Mesenchymal stem cell (in vitro differentiated cells and primary cell): ENCODE measurements at regions not wholly inside any gene's neighbourhood (a gene's known extent, or its start where the extent isn't known, plus 50 kb on each side); places are given as distances from the start of the nearest gene placed in this dataset.

ENCODE experiments used
- DNase-seq: peaks from one replicate; pipeline ENCODE4 v3.0.0-alpha.2; 2013
- H2AFZ ChIP-seq: one replicate; pipeline ENCODE4 v1.6.1; 2013; ENCODE audit warnings: low read depth, mild to moderate bottlenecking, control low read depth, inconsistent platforms, low read length, moderate library complexity
- H2AK5ac ChIP-seq: 2 replicates; pipeline ENCODE4 v1.6.1; 2013; ENCODE audit warnings: low read length, moderate library complexity, mild to moderate bottlenecking, inconsistent platforms; ENCODE audit not compliant: severe bottlenecking
- H2BK120ac ChIP-seq: one replicate; pipeline ENCODE4 v1.6.1; 2013; ENCODE audit warnings: low read depth, mild to moderate bottlenecking, inconsistent platforms, low read length, moderate library complexity
- H2BK12ac ChIP-seq, 2 experiments: one replicate each; pipeline ENCODE4 v1.6.1; 2013; ENCODE audit warnings: inconsistent platforms in 2 of 2, low read length in 2 of 2, mild to moderate bottlenecking in 2 of 2, moderate library complexity in 2 of 2, control low read depth in 1 of 2
- H2BK15ac ChIP-seq: one replicate; pipeline ENCODE4 v1.6.1; 2013; ENCODE audit warnings: mild to moderate bottlenecking, low read depth, inconsistent platforms; ENCODE audit not compliant: poor library complexity, severe bottlenecking
- H2BK5ac ChIP-seq: 2 replicates; pipeline ENCODE4 v1.6.1; 2013; ENCODE audit warnings: low read depth, mild to moderate bottlenecking, low read length, control low read depth, inconsistent platforms; ENCODE audit not compliant: poor library complexity, severe bottlenecking
- H3K14ac ChIP-seq, 2 experiments: one replicate each; pipeline ENCODE4 v1.6.1; 2013; ENCODE audit warnings: inconsistent platforms in 2 of 2, low read length in 2 of 2, control low read depth in 1 of 2, mild to moderate bottlenecking in 1 of 2, moderate library complexity in 1 of 2
- H3K18ac ChIP-seq, 2 experiments: one replicate each; pipeline ENCODE4 v1.6.1; 2013; ENCODE audit warnings: inconsistent platforms in 2 of 2, low read length in 2 of 2, control low read depth in 1 of 2, low read depth in 1 of 2, mild to moderate bottlenecking in 1 of 2
- H3K23ac ChIP-seq, 2 experiments: one replicate each; pipeline ENCODE4 v1.6.1; 2013; ENCODE audit warnings: inconsistent platforms in 2 of 2, low read length in 2 of 2, mild to moderate bottlenecking in 2 of 2, moderate library complexity in 2 of 2, control low read depth in 1 of 2
- H3K27ac ChIP-seq: 2 replicates; pipeline ENCODE4 v1.5.1; 2013; ENCODE audit warnings: mild to moderate bottlenecking, moderate library complexity, low read length, control low read depth, inconsistent platforms; ENCODE audit not compliant: poor library complexity, severe bottlenecking
- H3K27me3 ChIP-seq, 2 experiments: 2 replicates each; pipeline versions ENCODE4 v1.6.1 to v1.7.0; 2013; ENCODE audit warnings: low read length in 2 of 2, mild to moderate bottlenecking in 2 of 2, moderate library complexity in 2 of 2, control low read depth in 1 of 2, inconsistent platforms in 1 of 2; ENCODE audit not compliant: control insufficient read depth in 1 of 2, insufficient read depth in 1 of 2
- H3K36me3 ChIP-seq, 2 experiments: 2 replicates each; pipeline versions ENCODE4 v1.6.1 to v1.7.0; 2013; ENCODE audit warnings: low read length in 2 of 2, control low read depth in 1 of 2, inconsistent platforms in 1 of 2, low read depth in 1 of 2, mild to moderate bottlenecking in 1 of 2; ENCODE audit not compliant: insufficient read depth in 2 of 2, control insufficient read depth in 1 of 2
- H3K4ac ChIP-seq, 2 experiments: one replicate each; pipeline ENCODE4 v1.6.1; 2013; ENCODE audit warnings: inconsistent platforms in 2 of 2, low read length in 2 of 2, mild to moderate bottlenecking in 2 of 2, moderate library complexity in 2 of 2, control low read depth in 1 of 2, low read depth in 1 of 2
- H3K4me1 ChIP-seq: 2 replicates; pipeline ENCODE4 v1.6.1; 2013; ENCODE audit warnings: low read depth, low read length, control low read depth; ENCODE audit not compliant: control insufficient read depth, insufficient read depth
- H3K4me2 ChIP-seq: 2 replicates; pipeline ENCODE4 v1.6.1; 2013; ENCODE audit warnings: low read length, mild to moderate bottlenecking, inconsistent platforms; ENCODE audit not compliant: poor library complexity, severe bottlenecking
- H3K4me3 ChIP-seq, 2 experiments: 2 replicates each; pipeline versions ENCODE4 v1.5.1 to v1.7.0; 2013; ENCODE audit warnings: low read length in 2 of 2, mild to moderate bottlenecking in 2 of 2, control low read depth in 1 of 2, low read depth in 1 of 2; ENCODE audit not compliant: insufficient read depth in 1 of 2
- H3K79me1 ChIP-seq: replicated peaks from 2 replicates; pipeline ENCODE4 v1.6.1; 2013; ENCODE audit warnings: mild to moderate bottlenecking, control low read depth, low read length, inconsistent platforms; ENCODE audit not compliant: poor library complexity, severe bottlenecking
- H3K9ac ChIP-seq: 2 replicates; pipeline ENCODE4 v1.7.0; 2013; ENCODE audit warnings: mild to moderate bottlenecking, low read length, moderate library complexity
- H3K9me3 ChIP-seq: 2 replicates; pipeline ENCODE4 v1.7.0; 2013; ENCODE audit warnings: mild to moderate bottlenecking, low read length; ENCODE audit not compliant: control insufficient read depth
- H4K8ac ChIP-seq: one replicate; pipeline ENCODE4 v1.6.1; 2013; ENCODE audit warnings: inconsistent platforms, mild to moderate bottlenecking, low read length, moderate library complexity
- H4K91ac ChIP-seq: one replicate; pipeline ENCODE4 v1.6.1; 2013; ENCODE audit warnings: mild to moderate bottlenecking, low read length, inconsistent platforms
- WGBS: methylation state at CpG from one replicate; pipeline ENCODE4 v1.1.7; 2013; ENCODE audit warnings: mixed read lengths; 5-methylcytosine and 5-hydroxymethylcytosine counted together

DNA sequence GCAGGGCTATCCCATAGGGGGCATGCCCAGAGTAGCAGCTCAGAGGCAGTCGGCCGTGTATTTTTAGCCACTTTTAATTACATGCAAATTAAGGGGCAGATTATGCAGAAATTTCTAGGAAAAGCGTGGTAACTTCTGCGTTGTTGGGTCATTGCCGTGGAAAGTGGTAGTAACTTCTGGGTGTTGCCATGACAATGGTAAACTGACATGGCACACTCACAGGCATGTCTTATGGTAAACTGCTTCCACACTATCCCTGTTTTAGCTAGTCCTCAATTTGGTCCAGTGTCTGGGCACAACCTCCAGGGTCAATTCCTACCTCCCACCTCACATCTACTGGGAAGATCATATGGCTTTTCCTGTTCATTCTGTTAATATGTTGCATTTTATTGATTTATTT, 428.9 kb upstream of the FANCL start:
- Histone ChIP-seq H3K27ac (no peak overlapping the region), H3K9me3 (no peaks in the 10 kb centered on the region), H2BK5ac (no peak overlapping the region), H2AK5ac (no peak overlapping the region), H3K4me1 (no peaks in the 10 kb centered on the region), H2BK15ac (no peak overlapping the region), H3K23ac (no peak overlapping the region), H3K14ac (no peak overlapping the region), H3K4me3 (no peak overlapping the region), H2BK12ac (no peak overlapping the region), H3K4me2 (no peak overlapping the region), H3K79me1 (no peaks in the 10 kb centered on the region), H3K4ac (no peak overlapping the region), H4K91ac (no peak overlapping the region), H2BK120ac (no peak overlapping the region), H4K8ac (no peak overlapping the region), H3K27me3 (no peaks in the 10 kb centered on the region), H3K9ac (no peak overlapping the region), H2AFZ (no peak overlapping the region), H3K36me3 (no peaks in the 10 kb centered on the region), H3K18ac (no peak overlapping the region)
- DNase-seq, result no peak
- WGBS, result 94% methylated on average over 5 of the region's 5 CpGs

DNA sequence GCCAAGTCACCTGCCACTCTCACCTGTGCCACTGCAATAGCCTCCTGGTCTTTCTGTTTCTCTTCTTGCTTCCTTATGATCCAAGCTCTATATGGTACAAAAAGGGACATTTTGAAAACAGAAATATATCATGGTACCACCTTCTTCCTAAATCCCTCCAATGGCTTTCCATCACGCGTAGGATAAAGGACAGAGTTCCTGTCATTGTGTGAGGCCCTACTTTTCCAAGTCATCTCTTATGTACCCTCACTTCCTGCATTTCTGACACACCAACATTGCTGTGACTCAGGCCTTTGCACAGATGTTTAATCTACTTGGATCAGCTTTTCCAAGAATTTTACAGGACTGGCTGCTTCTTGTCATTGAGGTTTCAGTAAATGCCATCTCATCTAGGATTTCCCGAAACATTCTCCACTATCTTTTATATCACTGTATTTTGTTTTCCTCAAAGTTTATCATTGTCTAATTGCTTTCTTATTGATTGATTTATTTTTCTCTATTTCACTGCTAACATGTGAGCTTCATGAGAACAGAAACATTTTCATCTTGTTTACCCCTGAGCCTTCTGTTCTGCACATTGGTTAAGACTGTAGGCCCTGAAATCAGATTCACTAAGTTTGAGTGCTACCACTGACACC, 426.1 kb upstream of the FANCL start:
- Histone ChIP-seq H3K79me1 (no peaks in the 10 kb centered on the region), H3K4me2 (no peak overlapping the region), H3K14ac (no peak overlapping the region), H4K8ac (no peak overlapping the region), H3K27me3 (no peaks in the 10 kb centered on the region), H2BK12ac (no peak overlapping the region), H3K18ac (no peak overlapping the region), H3K27ac (no peak overlapping the region), H2BK120ac (no peak overlapping the region), H3K4me3 (no peak overlapping the region), H3K4me1 (no peaks in the 10 kb centered on the region), H4K91ac (no peak overlapping the region), H2AK5ac (no peak overlapping the region), H3K4ac (no peak overlapping the region), H2BK5ac (no peak overlapping the region), H3K36me3 (no peaks in the 10 kb centered on the region), H2AFZ (no peak overlapping the region), H2BK15ac (no peak overlapping the region), H3K9me3 (no peaks in the 10 kb centered on the region), H3K23ac (no peak overlapping the region), H3K9ac (no peak overlapping the region)
- 96% methylated on average over 2 of the region's 3 CpGs for WGBS
- DNase-seq, result no peak

DNA sequence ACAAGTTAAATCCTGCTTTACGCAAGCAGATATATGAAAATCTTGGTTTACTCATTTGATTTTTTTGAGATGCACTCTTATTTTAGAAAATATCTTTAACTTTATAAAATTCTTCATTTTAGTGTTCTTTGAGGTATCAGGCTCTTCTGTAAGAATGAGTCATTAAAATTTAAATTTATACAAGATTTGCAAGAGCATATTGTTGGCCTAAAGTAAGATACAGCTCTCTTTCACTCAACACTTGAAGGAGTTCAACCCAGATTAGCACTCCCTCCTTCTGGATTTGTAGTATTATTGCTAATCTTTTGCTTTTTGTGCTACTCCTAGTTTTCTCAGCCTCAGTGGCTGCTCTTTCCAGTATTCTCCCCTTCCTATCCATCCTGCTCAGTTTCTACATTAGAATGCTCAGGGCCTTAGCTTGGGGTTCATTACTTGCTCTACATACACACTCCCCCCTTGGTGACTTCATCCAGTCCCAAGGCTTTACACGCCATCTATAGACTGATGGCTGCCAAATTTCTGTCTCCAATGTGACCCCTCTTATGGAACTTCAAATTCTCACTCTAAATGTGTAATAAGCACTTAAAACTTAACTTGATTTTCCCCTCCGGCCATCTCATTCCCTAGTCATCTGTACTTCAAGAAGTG, 425.3 kb upstream of the FANCL start:
- H4K91ac ChIP-seq, result no peak overlapping the region
- H2BK15ac ChIP-seq, result no peak overlapping the region
- no peak overlapping the region for H3K18ac ChIP-seq
- H3K36me3 ChIP-seq, result no peaks in the 10 kb centered on the region
- H3K23ac ChIP-seq, result no peak overlapping the region
- no peak overlapping the region for H4K8ac ChIP-seq
- no peak overlapping the region for H3K14ac ChIP-seq
- no peaks in the 10 kb centered on the region for H3K4me1 ChIP-seq
- no peak overlapping the region for H2BK120ac ChIP-seq
- no peak overlapping the region for H2BK12ac ChIP-seq
- no peak overlapping the region for H3K4me2 ChIP-seq
- no peaks in the 10 kb centered on the region for H3K9me3 ChIP-seq
- 73% methylated on average over 2 of the region's 3 CpGs for WGBS
- DNase-seq, result no peak
- H3K4ac ChIP-seq, result no peak overlapping the region
- no peak overlapping the region for H3K4me3 ChIP-seq
- no peak overlapping the region for H2BK5ac ChIP-seq
- H3K27me3 ChIP-seq, result no peaks in the 10 kb centered on the region
- no peak overlapping the region for H2AK5ac ChIP-seq
- H3K9ac ChIP-seq, result no peak overlapping the region
- H2AFZ ChIP-seq, result no peak overlapping the region
- no peak overlapping the region for H3K27ac ChIP-seq
- H3K79me1 ChIP-seq, result no peaks in the 10 kb centered on the region

DNA sequence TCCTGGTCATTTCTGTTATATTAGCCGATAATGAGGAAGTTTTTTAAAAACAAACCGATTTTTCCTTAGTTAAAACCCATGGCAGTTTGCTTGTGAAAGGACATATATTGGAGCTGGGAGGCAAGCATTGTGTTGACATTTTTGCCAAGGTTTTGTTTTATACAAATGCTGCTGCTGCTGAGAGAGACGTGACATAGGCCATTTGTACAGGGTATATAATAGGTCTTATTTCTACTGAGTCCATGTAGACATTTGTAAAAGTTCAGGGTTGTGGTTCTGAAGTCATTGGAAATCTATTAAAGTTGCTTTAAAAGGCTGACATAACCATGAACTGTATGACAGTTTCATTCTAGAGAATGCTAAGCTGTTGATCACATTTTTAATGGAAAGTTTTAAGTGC, 424.0 kb upstream of the FANCL start:
- Histone ChIP-seq H3K18ac (no peak overlapping the region), H3K23ac (no peak overlapping the region), H2BK120ac (no peak overlapping the region), H3K9me3 (no peaks in the 10 kb centered on the region), H2BK12ac (no peak overlapping the region), H3K4ac (no peak overlapping the region), H3K27me3 (no peaks in the 10 kb centered on the region), H3K79me1 (no peaks in the 10 kb centered on the region), H3K4me1 (no peaks in the 10 kb centered on the region), H2BK5ac (no peak overlapping the region), H3K36me3 (no peaks in the 10 kb centered on the region), H4K91ac (no peak overlapping the region), H3K4me2 (no peak overlapping the region), H4K8ac (no peak overlapping the region), H3K4me3 (no peak overlapping the region), H2BK15ac (no peak overlapping the region), H3K14ac (no peak overlapping the region), H3K9ac (no peak overlapping the region), H2AFZ (no peak overlapping the region), H3K27ac (no peak overlapping the region), H2AK5ac (no peak overlapping the region)
- no peak for DNase-seq
- 91% methylated on average over 3 of the region's 3 CpGs for WGBS
